ENCODE measurements at regions not wholly inside any gene's neighbourhood (a gene's known extent, or its start where the extent isn't known, plus 50 kb on each side); places are given as distances from the start of the nearest gene placed in this dataset.

- TF ChIP-seq POLR2A (IDR thresholded peaks at IDR 0.05; ENCODE audit: low read depth, low read length) (no peak), POLR2AphosphoS5 (IDR thresholded peaks at IDR 0.05; ENCODE audit: low read depth, low read length) (no peak), TAF1 (IDR thresholded peaks at IDR 0.05; ENCODE audit: borderline replicate concordance, low read depth, low read length) (no peak)
- no peak for FAIRE-seq
- no peak for DNase-seq (ENCODE audit: insufficient read length)
These were observed 1449.7 kb downstream of the GATA3 start for GRCh38 chr10:9504227-9504626.

GRCh38 chr10:9505546-9505945 is 1451.1 kb downstream of the GATA3 start:
- TF ChIP-seq TAF1 (IDR thresholded peaks at IDR 0.05; ENCODE audit: borderline replicate concordance, low read depth, low read length) (no peak), POLR2AphosphoS5 (IDR thresholded peaks at IDR 0.05; ENCODE audit: low read depth, low read length) (no peak), POLR2A (IDR thresholded peaks at IDR 0.05; ENCODE audit: low read depth, low read length) (no peak)
- no peak for FAIRE-seq
- no peak for DNase-seq (ENCODE audit: insufficient read length)

- TF ChIP-seq TAF1 (IDR thresholded peaks at IDR 0.05; ENCODE audit: borderline replicate concordance, low read depth, low read length): no peak
- TF ChIP-seq POLR2AphosphoS5 (IDR thresholded peaks at IDR 0.05; ENCODE audit: low read depth, low read length): no peak
- no peak for TF ChIP-seq POLR2A (IDR thresholded peaks at IDR 0.05; ENCODE audit: low read depth, low read length)
- no peak for FAIRE-seq
- DNase-seq (ENCODE audit: insufficient read length): no peak
These were observed 1454.1 kb downstream of the GATA3 start for GRCh38 chr10:9508606-9509005.

GRCh38 chr10:9510626-9511025 is 1456.1 kb downstream of the GATA3 start:
- no peak for DNase-seq (ENCODE audit: insufficient read length)
- TF ChIP-seq TAF1 (IDR thresholded peaks at IDR 0.05; ENCODE audit: borderline replicate concordance, low read depth, low read length): no peak
- no peak for TF ChIP-seq POLR2A (IDR thresholded peaks at IDR 0.05; ENCODE audit: low read depth, low read length)
- no peak for TF ChIP-seq POLR2AphosphoS5 (IDR thresholded peaks at IDR 0.05; ENCODE audit: low read depth, low read length)
- FAIRE-seq: no peak

- FAIRE-seq: no peak
These were observed 1461.4 kb downstream of the GATA3 start for GRCh38 chr10:9515922-9516321.

GRCh38 chr10:9535744-9536143 is 1481.3 kb downstream of the GATA3 start:
- no peak for FAIRE-seq
- no peak for DNase-seq (ENCODE audit: insufficient read length)
- no peak for TF ChIP-seq TAF1 (IDR thresholded peaks at IDR 0.05; ENCODE audit: borderline replicate concordance, low read depth, low read length)
- no peak for TF ChIP-seq POLR2A (IDR thresholded peaks at IDR 0.05; ENCODE audit: low read depth, low read length)
- TF ChIP-seq POLR2AphosphoS5 (IDR thresholded peaks at IDR 0.05; ENCODE audit: low read depth, low read length): no peak

More at GRCh38 chr10:9515922-9516321, 1461.4 kb downstream of the GATA3 start:
- DNase-seq (ENCODE audit: insufficient read length): no peak
- no peak for TF ChIP-seq TAF1 (IDR thresholded peaks at IDR 0.05; ENCODE audit: borderline replicate concordance, low read depth, low read length)

GRCh38 chr10:9545073-9545472 is 1472.6 kb upstream of the CELF2 start:
- FAIRE-seq: no peak
- TF ChIP-seq POLR2AphosphoS5 (IDR thresholded peaks at IDR 0.05; ENCODE audit: low read depth, low read length): no peak
- TF ChIP-seq POLR2A (IDR thresholded peaks at IDR 0.05; ENCODE audit: low read depth, low read length): no peak
- no peak for TF ChIP-seq TAF1 (IDR thresholded peaks at IDR 0.05; ENCODE audit: borderline replicate concordance, low read depth, low read length)
- DNase-seq (ENCODE audit: insufficient read length): no peak

GRCh38 chr10:9547936-9548904 is 1469.5 kb upstream of the CELF2 start:
- FAIRE-seq (no peak), DNase-seq (ENCODE audit: insufficient read length) (no peak)
- TF ChIP-seq TAF1 (IDR thresholded peaks at IDR 0.05; ENCODE audit: borderline replicate concordance, low read depth, low read length) (no peak), POLR2A (IDR thresholded peaks at IDR 0.05; ENCODE audit: low read depth, low read length) (no peak), POLR2AphosphoS5 (IDR thresholded peaks at IDR 0.05; ENCODE audit: low read depth, low read length) (no peak)

- TF ChIP-seq POLR2A (IDR thresholded peaks at IDR 0.05; ENCODE audit: low read depth, low read length): no peak
- TF ChIP-seq POLR2AphosphoS5 (IDR thresholded peaks at IDR 0.05; ENCODE audit: low read depth, low read length): no peak
- TF ChIP-seq TAF1 (IDR thresholded peaks at IDR 0.05; ENCODE audit: borderline replicate concordance, low read depth, low read length): no peak
- no peak for DNase-seq (ENCODE audit: insufficient read length)
- FAIRE-seq: no peak
These were observed 1466.9 kb upstream of the CELF2 start for GRCh38 chr10:9550810-9551209.

GRCh38 chr10:9554321-9554720 is 1463.4 kb upstream of the CELF2 start:
- FAIRE-seq: no peak
- TF ChIP-seq POLR2A (IDR thresholded peaks at IDR 0.05; ENCODE audit: low read depth, low read length) (no peak), POLR2AphosphoS5 (IDR thresholded peaks at IDR 0.05; ENCODE audit: low read depth, low read length) (no peak), TAF1 (IDR thresholded peaks at IDR 0.05; ENCODE audit: borderline replicate concordance, low read depth, low read length) (no peak)
- DNase-seq (ENCODE audit: insufficient read length): no peak

GRCh38 chr10:9560976-9561375 is 1456.7 kb upstream of the CELF2 start:
- TF ChIP-seq POLR2AphosphoS5 (IDR thresholded peaks at IDR 0.05; ENCODE audit: low read depth, low read length) (no peak), TAF1 (IDR thresholded peaks at IDR 0.05; ENCODE audit: borderline replicate concordance, low read depth, low read length) (no peak), POLR2A (IDR thresholded peaks at IDR 0.05; ENCODE audit: low read depth, low read length) (no peak)
- FAIRE-seq (no peak), DNase-seq (ENCODE audit: insufficient read length) (no peak)
